ENCODE measurements at regions not wholly inside any gene's neighbourhood (a gene's known extent, or its start where the extent isn't known, plus 50 kb on each side); places are given as distances from the start of the nearest gene placed in this dataset.

DNA sequence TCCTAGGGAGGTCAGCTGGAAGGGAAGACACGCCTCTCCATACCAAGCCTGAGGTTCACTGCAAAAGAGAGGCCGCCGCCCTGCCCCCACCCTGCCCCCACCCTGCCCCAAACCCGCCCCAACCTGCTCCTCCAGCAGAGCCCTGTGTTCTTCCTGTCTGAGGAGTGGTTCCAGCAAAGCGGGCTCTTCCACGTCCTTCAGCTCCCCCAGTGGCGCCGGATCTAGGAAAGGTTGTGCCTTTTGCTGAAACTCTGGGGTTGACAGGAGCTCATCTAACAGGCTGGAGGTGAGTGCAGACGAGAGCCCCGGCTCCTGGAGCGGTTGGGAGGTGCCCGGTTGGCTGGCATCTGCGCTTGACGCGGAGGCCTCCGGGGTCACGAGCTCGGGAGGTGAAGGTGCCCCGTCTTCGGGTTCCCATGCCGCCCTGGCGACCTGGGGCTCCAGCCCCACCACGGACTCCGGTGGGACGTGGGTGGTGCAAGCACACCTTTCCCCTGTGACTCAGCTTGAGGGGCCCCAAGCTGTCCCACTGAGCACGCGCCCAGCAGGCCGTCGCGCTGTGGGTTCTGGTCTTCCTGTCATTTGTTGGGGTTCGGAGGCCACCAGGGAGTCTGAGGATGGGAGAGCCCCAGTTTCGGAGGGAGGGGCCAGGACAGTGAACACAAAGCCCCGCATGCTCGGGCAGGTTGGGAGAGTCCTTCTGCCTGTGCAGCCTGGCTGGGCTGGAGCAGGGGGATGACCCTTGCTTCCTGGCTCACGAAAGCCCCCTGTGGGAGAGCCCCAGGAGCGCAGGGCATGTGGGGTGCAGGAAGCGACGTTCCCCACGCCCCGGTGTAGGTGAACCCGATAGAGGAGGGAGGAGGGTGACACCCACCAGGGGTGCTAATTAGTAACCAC is 1467.1 kb downstream of the FOXD4L5 start:
- TF ChIP-seq, protein P1, sequence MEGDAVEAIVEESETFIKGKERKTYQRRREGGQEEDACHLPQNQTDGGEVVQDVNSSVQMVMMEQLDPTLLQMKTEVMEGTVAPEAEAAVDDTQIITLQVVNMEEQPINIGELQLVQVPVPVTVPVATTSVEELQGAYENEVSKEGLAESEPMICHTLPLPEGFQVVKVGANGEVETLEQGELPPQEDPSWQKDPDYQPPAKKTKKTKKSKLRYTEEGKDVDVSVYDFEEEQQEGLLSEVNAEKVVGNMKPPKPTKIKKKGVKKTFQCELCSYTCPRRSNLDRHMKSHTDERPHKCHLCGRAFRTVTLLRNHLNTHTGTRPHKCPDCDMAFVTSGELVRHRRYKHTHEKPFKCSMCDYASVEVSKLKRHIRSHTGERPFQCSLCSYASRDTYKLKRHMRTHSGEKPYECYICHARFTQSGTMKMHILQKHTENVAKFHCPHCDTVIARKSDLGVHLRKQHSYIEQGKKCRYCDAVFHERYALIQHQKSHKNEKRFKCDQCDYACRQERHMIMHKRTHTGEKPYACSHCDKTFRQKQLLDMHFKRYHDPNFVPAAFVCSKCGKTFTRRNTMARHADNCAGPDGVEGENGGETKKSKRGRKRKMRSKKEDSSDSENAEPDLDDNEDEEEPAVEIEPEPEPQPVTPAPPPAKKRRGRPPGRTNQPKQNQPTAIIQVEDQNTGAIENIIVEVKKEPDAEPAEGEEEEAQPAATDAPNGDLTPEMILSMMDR (IDR thresholded peaks at IDR 0.05), result no peak
- TF ChIP-seq POLR2A (IDR thresholded peaks at IDR 0.05), result no peak

All from uterus (tissue), 2 donors.